Amniotic stem cell (primary cell): ENCODE measurements at regions not wholly inside any gene's neighbourhood (a gene's known extent, or its start where the extent isn't known, plus 50 kb on each side); places are given as distances from the start of the nearest gene placed in this dataset.
A peak's percentile ranks its signal among the peaks of the same experiment; 100 is the strongest.
"Not testable (repeated sequence)": the region's sequence is repeated elsewhere in the genome, so short reads cannot be mapped to it uniquely, and the experiment has no call there.

Experiments
- DNase-seq: peaks from one replicate; lab custom pipeline; 2025; lab: John Stamatoyannopoulos, UW

GRCh38 chr14:23751616-23752015 lies 115.5 kb downstream of the DHRS2 start:
- DNase-seq, result no peak

- DNase-seq, result no peak
Observed at GRCh38 chr14:23763394-23763793, 127.2 kb downstream of the DHRS2 start.

- DNase-seq, result no peak
Observed at GRCh38 chr14:23766737-23767401, 130.7 kb downstream of the DHRS2 start.

- DNase-seq, result not testable (repeated sequence)
Observed at GRCh38 chr14:23769221-23769728, 133.1 kb downstream of the DHRS2 start.

- DNase-seq, result no peak
Observed at GRCh38 chr14:23773981-23774380, 137.8 kb downstream of the DHRS2 start.

GRCh38 chr14:23776296-23776695 lies 140.1 kb downstream of the DHRS2 start:
- DNase-seq, result no peak

GRCh38 chr14:23785208-23785607 lies 149.0 kb downstream of the DHRS2 start:
- no peak for DNase-seq

- DNase-seq, result no peak
Observed at GRCh38 chr14:23787436-23787835, 151.3 kb downstream of the DHRS2 start.

GRCh38 chr14:23789696-23790095 lies 153.5 kb downstream of the DHRS2 start:
- DNase-seq, result no peak

- no peak for DNase-seq
Observed at GRCh38 chr14:23793532-23793931, 157.4 kb downstream of the DHRS2 start.

GRCh38 chr14:23800811-23801210 lies 152.8 kb upstream of the DHRS4 start:
- no peak for DNase-seq

GRCh38 chr14:23801766-23802165 lies 151.8 kb upstream of the DHRS4 start:
- no peak for DNase-seq

- DNase-seq, result no peak
Observed at GRCh38 chr14:23804817-23805216, 148.8 kb upstream of the DHRS4 start.

GRCh38 chr14:23805761-23806160 lies 147.8 kb upstream of the DHRS4 start:
- DNase-seq, result no peak

- no peak for DNase-seq
Observed at GRCh38 chr14:23814527-23815256, 138.9 kb upstream of the DHRS4 start.

- DNase-seq, result no peak
Observed at GRCh38 chr14:23816371-23816770, 137.2 kb upstream of the DHRS4 start.

- no peak for DNase-seq
Observed at GRCh38 chr14:23817164-23817767, 136.3 kb upstream of the DHRS4 start.

GRCh38 chr14:23827100-23827892 lies 126.3 kb upstream of the DHRS4 start:
- DNase-seq, result no peak

GRCh38 chr14:23828001-23828400 lies 125.6 kb upstream of the DHRS4 start:
- DNase-seq, result no peak

- DNase-seq, result no peak
Observed at GRCh38 chr14:23828616-23829015, 125.0 kb upstream of the DHRS4 start.

GRCh38 chr14:23829736-23830471 lies 123.7 kb upstream of the DHRS4 start:
- DNase-seq, result peak; percentile 90

- DNase-seq, result no peak
Observed at GRCh38 chr14:23831596-23831995, 122.0 kb upstream of the DHRS4 start.
